Vagina (tissue), 2 donors: ENCODE measurements at regions not wholly inside any gene's neighbourhood (a gene's known extent, or its start where the extent isn't known, plus 50 kb on each side); places are given as distances from the start of the nearest gene placed in this dataset.

Experiments
- POLR2A ChIP-seq, 2 donors: fragments of 450-650 bp; IDR thresholded peaks; one replicate each; pipeline ENCODE4 v1.6.1; 2017; ENCODE audit warnings: antibody characterized with exemption in 2 of 2, mild to moderate bottlenecking in 2 of 2, moderate library complexity in 2 of 2
- TF ChIP-seq, protein P1 (sequence below), 3 experiments: fragments of 450-650 bp in 2 of 3; fragments of 200-600 bp in 1 of 3; sonication (generic) in 1 of 3; IDR thresholded peaks; one replicate each; pipeline ENCODE4 v1.5.1; 2017 to 2019; ENCODE audit warnings: antibody characterized with exemption in 3 of 3, mild to moderate bottlenecking in 2 of 3, moderate library complexity in 2 of 3

DNA sequence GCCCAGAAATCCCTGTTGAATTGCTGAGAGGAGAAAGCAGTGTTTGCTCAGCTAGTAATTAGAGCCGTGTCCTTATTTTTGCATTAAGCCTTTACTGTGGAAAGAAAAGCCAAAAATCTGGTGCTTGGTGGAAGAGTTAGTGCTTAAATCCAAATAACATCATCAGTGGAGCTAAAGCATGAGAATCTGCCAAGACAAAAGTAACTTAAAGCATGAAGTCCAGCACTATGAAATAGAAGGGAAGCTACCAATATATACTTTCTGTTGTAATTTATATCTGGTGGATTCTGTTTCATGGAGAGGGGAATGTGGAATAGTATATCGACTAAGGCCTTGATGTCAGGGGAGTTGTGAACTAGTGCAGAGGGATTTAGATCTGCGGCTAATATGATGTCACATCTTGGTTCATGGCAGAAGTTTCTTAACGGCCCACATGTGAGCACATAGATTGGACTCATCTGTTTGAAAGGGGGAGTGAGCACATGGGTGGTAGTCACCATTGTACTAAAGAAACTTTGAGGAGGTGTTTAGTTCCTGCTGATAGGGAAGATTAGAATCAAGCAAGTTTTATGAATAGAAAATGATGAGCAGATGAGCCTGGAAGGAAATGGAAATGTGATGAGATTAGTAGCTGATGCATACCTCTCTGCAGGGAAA is 224.4 kb upstream of the MTNR1B start:
- TF ChIP-seq POLR2A (IDR thresholded peaks at IDR 0.05), result no peak
- TF ChIP-seq, protein P1, sequence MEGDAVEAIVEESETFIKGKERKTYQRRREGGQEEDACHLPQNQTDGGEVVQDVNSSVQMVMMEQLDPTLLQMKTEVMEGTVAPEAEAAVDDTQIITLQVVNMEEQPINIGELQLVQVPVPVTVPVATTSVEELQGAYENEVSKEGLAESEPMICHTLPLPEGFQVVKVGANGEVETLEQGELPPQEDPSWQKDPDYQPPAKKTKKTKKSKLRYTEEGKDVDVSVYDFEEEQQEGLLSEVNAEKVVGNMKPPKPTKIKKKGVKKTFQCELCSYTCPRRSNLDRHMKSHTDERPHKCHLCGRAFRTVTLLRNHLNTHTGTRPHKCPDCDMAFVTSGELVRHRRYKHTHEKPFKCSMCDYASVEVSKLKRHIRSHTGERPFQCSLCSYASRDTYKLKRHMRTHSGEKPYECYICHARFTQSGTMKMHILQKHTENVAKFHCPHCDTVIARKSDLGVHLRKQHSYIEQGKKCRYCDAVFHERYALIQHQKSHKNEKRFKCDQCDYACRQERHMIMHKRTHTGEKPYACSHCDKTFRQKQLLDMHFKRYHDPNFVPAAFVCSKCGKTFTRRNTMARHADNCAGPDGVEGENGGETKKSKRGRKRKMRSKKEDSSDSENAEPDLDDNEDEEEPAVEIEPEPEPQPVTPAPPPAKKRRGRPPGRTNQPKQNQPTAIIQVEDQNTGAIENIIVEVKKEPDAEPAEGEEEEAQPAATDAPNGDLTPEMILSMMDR (IDR thresholded peaks at IDR 0.05), result no peak
